Pancreas (tissue), 10 donors: ENCODE measurements at regions not wholly inside any gene's neighbourhood (a gene's known extent, or its start where the extent isn't known, plus 50 kb on each side); places are given as distances from the start of the nearest gene placed in this dataset.

ENCODE experiments used
- ATAC-seq, 4 donors: fragments of 200-7000 bp; cut with Tn5 transposase; one replicate each; pipeline versions ENCODE4 v1.8.0 to v1.9.1; 2020; ENCODE audit warnings: mild to moderate bottlenecking in 4 of 4, moderate library complexity in 4 of 4
- DNase-seq, 6 donors: peaks; one replicate each; pipeline ENCODE4 v3.0.0-alpha.2; 2020
- FAIRE-seq: peaks from 2 replicates; lab custom pipeline; 2012; peaks lifted over from hg19 to GRCh38; lab: Jason Lieb, UNC
- H3K27ac ChIP-seq, 4 donors: fragments of 200-600 bp; sonication (generic); 1 replicate in 3 of 4; 2 replicates in 1 of 4; pipeline versions ENCODE4 v1.5.0 to v1.8.0; 2020
- H3K27me3 ChIP-seq, 4 donors: fragments of 200-600 bp; one replicate each; pipeline ENCODE4 v1.8.0; 2021
- H3K36me3 ChIP-seq, 3 donors: fragments of 200-600 bp; sonication (generic) in 1 of 3; one replicate each; pipeline versions ENCODE4 v1.5.0 to v1.8.0; 2020 to 2021
- H3K4me1 ChIP-seq, 3 donors: fragments of 200-600 bp; one replicate each; pipeline ENCODE4 v1.8.0; 2021
- H3K4me3 ChIP-seq, 4 donors: fragments of 200-600 bp; sonication (generic) in 2 of 4; one replicate each; pipeline versions ENCODE4 v1.5.0 to v1.8.0; 2020 to 2021
- H3K9me3 ChIP-seq, 4 donors: fragments of 200-600 bp; one replicate each; pipeline ENCODE4 v1.8.0; 2021
- CTCF ChIP-seq, 4 donors: fragments of 200-600 bp; sonication (generic) in 3 of 4; IDR thresholded peaks; one replicate each; pipeline versions ENCODE4 v1.5.0 to v1.8.0; 2021; ENCODE audit warnings: antibody characterized with exemption in 4 of 4
- WGBS, 2 donors: extraction: QIAGEN DNeasy Blood & Tissue Kit; methylation state at CpG; one replicate each; pipeline ENCODE4 v1.1.7; 2013; 5-methylcytosine and 5-hydroxymethylcytosine counted together
- intact Hi-C, 3 donors: fragments of 100-400 bp; cut with DNase I; formaldehyde crosslinking; loops; one replicate each; pipeline versions ENCODE4 v1.11.1 to v1.14.2; 2022
- donor health status: healthy with polysubstance abuse.
- donor health status: DM: no; HTN: no; CAD: no; lungs with moderate emphysema.
- donor health status: DM: no; HTN: no; CAD: no.
- donor health status: control.
- donor health status: control.
- donor health status: Bipolar disorder and iron deficiency.
- donor health status: DM: yes; HTN: yes; CAD: no.
- donor health status: DM: no; HTN: no; CAD: no.
- donor health status: DM: no; HTN: no; CAD: no.
- donor health status: DM: yes; HTN: yes; CAD: no.

- Histone ChIP-seq H3K36me3 (no peaks in the 10 kb centered on the region), H3K9me3 (no peaks in the 10 kb centered on the region), H3K4me1 (no peaks in the 10 kb centered on the region), H3K27ac (no peak overlapping the region), H3K4me3 (no peak overlapping the region), H3K27me3 (no peaks in the 10 kb centered on the region)
- FAIRE-seq (no peak), ATAC-seq (no peak), DNase-seq (no peak)
- no peak for TF ChIP-seq CTCF (IDR thresholded peaks at IDR 0.05)
- WGBS, 2 donors, result 21 to 35% methylated on average over 2 of the region's 2 CpGs
- intact Hi-C loops, result no loop called here
Observed at GRCh38 chr5:121273833-121274433, 577.7 kb upstream of the FTMT start.

GRCh38 chr5:121279801-121280200 lies 571.9 kb upstream of the FTMT start:
- Histone ChIP-seq H3K4me3 (no peak overlapping the region), H3K27me3 (no peaks in the 10 kb centered on the region), H3K9me3 (no peaks in the 10 kb centered on the region), H3K4me1 (no peaks in the 10 kb centered on the region), H3K27ac (no peak overlapping the region), H3K36me3 (no peaks in the 10 kb centered on the region)
- ATAC-seq, result no peak
- intact Hi-C loops, result no loop called here
- DNase-seq, result no peak
- no peak for TF ChIP-seq CTCF (IDR thresholded peaks at IDR 0.05)
- no peak for FAIRE-seq
- WGBS, 2 donors, result 81 to 86% methylated on average over 4 of the region's 4 CpGs

GRCh38 chr5:121285801-121286521 lies 565.7 kb upstream of the FTMT start:
- DNase-seq (no peak), FAIRE-seq (no peak), ATAC-seq (no peak)
- TF ChIP-seq CTCF (IDR thresholded peaks at IDR 0.05), result no peak
- Histone ChIP-seq H3K4me3 (no peak overlapping the region), H3K36me3 (no peaks in the 10 kb centered on the region), H3K27ac (no peak overlapping the region), H3K9me3 (no peaks in the 10 kb centered on the region), H3K27me3 (no peaks in the 10 kb centered on the region), H3K4me1 (no peaks in the 10 kb centered on the region)
- intact Hi-C loops, result no loop called here
- 61 to 76% methylated on average over 4 of the region's 4 CpGs for WGBS, 2 donors

- intact Hi-C loops, result no loop called here
- WGBS, 2 donors, result 80 to 81% methylated on average over 1 of the region's 1 CpG
- DNase-seq (no peak), FAIRE-seq (no peak), ATAC-seq (no peak)
- H3K9me3 ChIP-seq, result no peaks in the 10 kb centered on the region
- no peaks in the 10 kb centered on the region for H3K4me1 ChIP-seq
- no peaks in the 10 kb centered on the region for H3K27me3 ChIP-seq
- no peak overlapping the region for H3K27ac ChIP-seq
- H3K4me3 ChIP-seq, result no peak overlapping the region
- H3K36me3 ChIP-seq, result no peaks in the 10 kb centered on the region
- TF ChIP-seq CTCF (IDR thresholded peaks at IDR 0.05), result no peak
Observed at GRCh38 chr5:121288781-121289180, 562.9 kb upstream of the FTMT start.

GRCh38 chr5:121292664-121293063 lies 559.0 kb upstream of the FTMT start:
- no peak for TF ChIP-seq CTCF (IDR thresholded peaks at IDR 0.05)
- no peak for DNase-seq
- H3K9me3 ChIP-seq, result no peaks in the 10 kb centered on the region
- H3K27ac ChIP-seq, result no peak overlapping the region
- no peak for ATAC-seq
- no peaks in the 10 kb centered on the region for H3K4me1 ChIP-seq
- no peak overlapping the region for H3K4me3 ChIP-seq
- intact Hi-C loops, result no loop called here
- H3K36me3 ChIP-seq, result no peaks in the 10 kb centered on the region
- H3K27me3 ChIP-seq, result no peaks in the 10 kb centered on the region
- 46 to 56% methylated on average over 2 of the region's 2 CpGs for WGBS, 2 donors
- FAIRE-seq, result no peak
